ENCODE measurements at regions not wholly inside any gene's neighbourhood (a gene's known extent, or its start where the extent isn't known, plus 50 kb on each side); places are given as distances from the start of the nearest gene placed in this dataset.
"Not testable (repeated sequence)": the region's sequence is repeated elsewhere in the genome, so short reads cannot be mapped to it uniquely, and the experiment has no call there.

GRCh38 chr21:16186742-16187141 is 457.0 kb downstream of the USP25 start:
- no peak for DNase-seq

- DNase-seq, result no peak
Observed at GRCh38 chr21:16187603-16188301, 458.0 kb downstream of the USP25 start.

- no peak for DNase-seq
Observed at GRCh38 chr21:16192902-16193301, 463.1 kb downstream of the USP25 start.

GRCh38 chr21:16193496-16194094 is 463.8 kb downstream of the USP25 start:
- no peak for DNase-seq

- DNase-seq, result no peak
Observed at GRCh38 chr21:16194095-16194787, 464.5 kb downstream of the USP25 start.

- no peak for DNase-seq
Observed at GRCh38 chr21:16194788-16195537, 465.2 kb downstream of the USP25 start.

- no peak for DNase-seq
Observed at GRCh38 chr21:16195538-16195910, 465.7 kb downstream of the USP25 start.

GRCh38 chr21:16196001-16196400 is 466.2 kb downstream of the USP25 start:
- no peak for DNase-seq

- no peak for DNase-seq
Observed at GRCh38 chr21:16198546-16198945, 468.8 kb downstream of the USP25 start.

- no peak for DNase-seq
Observed at GRCh38 chr21:16199539-16199938, 469.8 kb downstream of the USP25 start.

- no peak for DNase-seq
Observed at GRCh38 chr21:16201718-16202117, 471.9 kb downstream of the USP25 start.

- no peak for DNase-seq
Observed at GRCh38 chr21:16205527-16205926, 475.7 kb downstream of the USP25 start.

- no peak for DNase-seq
Observed at GRCh38 chr21:16211339-16212303, 481.8 kb downstream of the USP25 start.

- DNase-seq, result no peak
Observed at GRCh38 chr21:16213518-16213917, 483.7 kb downstream of the USP25 start.

- DNase-seq, result no peak
Observed at GRCh38 chr21:16215193-16215592, 485.4 kb downstream of the USP25 start.

- DNase-seq, result no peak
Observed at GRCh38 chr21:16215663-16216183, 485.9 kb downstream of the USP25 start.

- no peak for DNase-seq
Observed at GRCh38 chr21:16216288-16216962, 486.6 kb downstream of the USP25 start.

- no peak for DNase-seq
Observed at GRCh38 chr21:16218682-16219343, 489.0 kb downstream of the USP25 start.

GRCh38 chr21:16224756-16225155 is 495.0 kb downstream of the USP25 start:
- not testable (repeated sequence) for DNase-seq

GRCh38 chr21:16239659-16240265 is 510.0 kb downstream of the USP25 start:
- DNase-seq, result no peak
